Psoas muscle (tissue), 7 donors: ENCODE measurements at regions not wholly inside any gene's neighbourhood (a gene's known extent, or its start where the extent isn't known, plus 50 kb on each side); places are given as distances from the start of the nearest gene placed in this dataset.

ENCODE experiments used
- ATAC-seq, 4 donors: fragments of 200-7000 bp; cut with Tn5 transposase; one replicate each; pipeline ENCODE4 v1.9.1; 2020; ENCODE audit warnings: moderate library complexity in 3 of 4, mild to moderate bottlenecking in 2 of 4
- DNase-seq, 2 donors: peaks; one replicate each; pipeline ENCODE4 v3.0.0-alpha.2; 2020
- H3K27ac ChIP-seq: fragments of 200-600 bp; one replicate; pipeline ENCODE4 v1.8.0; 2022
- H3K27me3 ChIP-seq, 3 donors: fragments of 200-600 bp in 1 of 3; one replicate each; pipeline versions ENCODE4 v1.6.1 to v1.8.0; 2013 to 2022; ENCODE audit warnings: low read length in 2 of 3, mild to moderate bottlenecking in 2 of 3, moderate library complexity in 1 of 3; ENCODE audit not compliant: insufficient read depth in 3 of 3
- H3K36me3 ChIP-seq, 2 donors: fragments of 200-600 bp in 1 of 2; one replicate each; pipeline versions ENCODE4 v1.6.1 to v1.8.0; 2013 to 2022; ENCODE audit warnings: low read depth in 1 of 2, mild to moderate bottlenecking in 1 of 2, moderate library complexity in 1 of 2; ENCODE audit not compliant: insufficient read depth in 1 of 2
- H3K4me1 ChIP-seq: fragments of 200-600 bp; one replicate; pipeline ENCODE4 v1.8.0; 2022
- H3K4me3 ChIP-seq: fragments of 200-600 bp; one replicate; pipeline ENCODE4 v1.8.0; 2022; ENCODE audit warnings: mild to moderate bottlenecking
- H3K9me3 ChIP-seq: fragments of 200-600 bp; one replicate; pipeline ENCODE4 v1.8.0; 2022
- CTCF ChIP-seq: fragments of 200-600 bp; IDR thresholded peaks from one replicate; pipeline ENCODE4 v1.8.0; 2022; ENCODE audit warnings: antibody characterized with exemption
- WGBS, 3 donors: extraction: QIAGEN DNeasy Blood & Tissue Kit; methylation state at CpG; one replicate each; pipeline versions ENCODE4 v1.1.6 to v1.1.7; 2013; 5-methylcytosine and 5-hydroxymethylcytosine counted together
- intact Hi-C, 2 donors: fragments of 100-400 bp; cut with DNase I; formaldehyde crosslinking; loops; one replicate each; pipeline versions ENCODE4 v1.11.0 to v1.14.2; 2022
- donor health status: healthy with polysubstance abuse.
- donor health status: DM: no; HTN: no; CAD: no; lungs with moderate emphysema.
- donor health status: Bipolar disorder and iron deficiency.
- donor health status: healthy.
- donor health status: DM: yes; HTN: yes; CAD: no.
- donor health status: DM: no; HTN: no; CAD: no.
- donor health status: DM: yes; HTN: yes; CAD: no.

DNA sequence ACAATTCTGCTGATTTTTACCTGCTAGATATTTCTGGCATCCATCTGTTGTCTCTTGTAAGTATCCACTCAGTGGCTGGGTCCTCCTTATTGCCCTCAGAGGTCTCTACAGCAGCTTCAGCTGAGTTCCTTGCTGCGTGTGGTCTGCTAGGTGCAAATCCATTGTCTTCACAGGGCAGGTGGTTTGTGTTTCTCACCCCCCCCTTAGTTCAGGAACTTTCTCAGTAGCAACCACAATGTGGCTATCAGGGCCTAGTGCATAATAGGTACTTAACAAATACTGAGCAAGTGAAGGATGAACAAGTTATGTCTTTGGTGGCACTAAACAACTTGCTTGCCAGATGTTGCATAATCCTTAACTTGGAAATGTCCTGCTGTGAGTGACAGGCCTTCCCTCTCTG, 96.7 kb upstream of the KLHL25 start:
- H3K36me3 ChIP-seq = no peaks in the 10 kb centered on the region
- no peaks in the 10 kb centered on the region for H3K27me3 ChIP-seq
- ATAC-seq (no peak), DNase-seq (no peak)
- no peak for TF ChIP-seq CTCF
- 86 to 97% (median 92%) methylated on average over 1 of the region's 1 CpG for WGBS, 3 donors
- no peak overlapping the region for H3K27ac ChIP-seq
- no peaks in the 10 kb centered on the region for H3K9me3 ChIP-seq
- intact Hi-C loops = no loop called here
- H3K4me1 ChIP-seq = peaks cover 5% of the 10 kb centered on the region
- no peak overlapping the region for H3K4me3 ChIP-seq

DNA sequence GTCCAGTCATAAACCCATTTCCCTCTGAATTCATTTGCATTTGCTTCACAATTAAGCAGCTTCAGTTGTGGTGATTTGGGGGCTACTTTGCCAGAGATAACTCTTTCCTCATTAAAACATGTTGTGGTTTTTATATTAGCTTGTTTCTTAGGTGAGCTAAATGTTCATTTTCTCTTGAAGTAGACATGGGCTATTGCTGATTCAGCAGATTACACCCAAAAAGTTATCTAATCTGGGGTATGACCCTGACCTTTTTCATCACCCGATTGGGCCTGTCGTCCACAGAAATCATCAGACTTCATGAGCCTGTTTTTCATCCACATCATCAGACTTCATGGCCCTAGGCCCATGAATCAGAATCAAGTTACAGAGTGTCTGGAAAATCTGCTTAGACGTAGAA, 97.5 kb upstream of the KLHL25 start:
- intact Hi-C loops = no loop called here
- Histone ChIP-seq H3K36me3 (no peaks in the 10 kb centered on the region), H3K4me3 (no peak overlapping the region), H3K27me3 (no peaks in the 10 kb centered on the region), H3K27ac (no peak overlapping the region), H3K4me1 (no peaks in the 10 kb centered on the region), H3K9me3 (no peaks in the 10 kb centered on the region)
- no peak for ATAC-seq
- no peak for DNase-seq
- WGBS, 3 donors = 74 to 81% (median 75%) methylated on average over 3 of the region's 3 CpGs
- no peak for TF ChIP-seq CTCF

- no peak overlapping the region for H3K27ac ChIP-seq
- TF ChIP-seq CTCF = no peak
- WGBS, 3 donors = 51 to 68% (median 56%) methylated on average over 4 of the region's 4 CpGs
- DNase-seq = no peak
- intact Hi-C loops = no loop called here
- H3K4me1 ChIP-seq = no peaks in the 10 kb centered on the region
- ATAC-seq = no peak
- H3K36me3 ChIP-seq = no peaks in the 10 kb centered on the region
- H3K27me3 ChIP-seq = peaks cover 0 to 6% (median 0%) of the 10 kb centered on the region in 3 donors
- H3K9me3 ChIP-seq = no peaks in the 10 kb centered on the region
- H3K4me3 ChIP-seq = no peak overlapping the region
These were observed 102.6 kb upstream of the KLHL25 start for GRCh38 chr15:85897207-85897894.

DNA sequence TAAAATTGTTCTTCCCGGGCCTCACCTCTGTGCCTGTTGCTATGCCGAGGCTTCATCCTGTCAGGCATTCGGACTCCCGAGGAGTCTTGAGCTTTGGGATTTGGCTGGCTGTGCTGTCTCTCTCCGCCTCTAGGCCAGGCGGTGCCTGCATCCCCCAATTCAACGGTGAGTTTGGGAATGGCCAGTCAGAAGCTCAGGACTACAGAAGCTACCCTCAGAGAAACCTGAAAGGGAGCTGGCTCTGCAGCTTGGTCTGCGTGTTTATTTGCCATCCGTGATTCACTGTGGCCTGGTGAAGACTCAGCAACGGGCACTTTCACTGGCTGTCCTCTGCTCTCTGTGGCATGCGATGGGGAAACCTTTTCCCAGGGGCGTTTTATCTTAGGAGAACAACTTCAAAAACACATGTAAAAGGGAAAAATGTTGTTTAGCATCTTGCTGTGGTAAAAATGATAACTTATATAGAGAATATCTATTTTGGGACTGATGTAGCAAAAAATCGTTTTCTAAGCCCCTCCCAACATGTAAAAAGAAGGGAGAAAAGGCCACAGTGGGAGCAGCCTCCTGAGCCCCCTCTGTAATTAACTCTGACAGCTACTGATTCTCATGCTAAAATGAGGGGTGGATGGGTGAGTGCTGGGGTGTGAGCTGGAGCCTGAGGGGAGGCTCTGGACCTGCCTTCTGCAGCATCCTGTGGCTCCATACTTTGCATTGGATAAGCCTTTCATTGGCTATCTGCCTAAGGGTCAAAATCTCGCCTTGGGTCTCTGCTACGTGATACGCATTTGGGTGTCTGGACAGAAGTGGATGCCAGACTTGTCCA, 103.4 kb upstream of the KLHL25 start:
- no peak for ATAC-seq
- intact Hi-C loops = no loop called here
- Histone ChIP-seq H3K36me3 (no peaks in the 10 kb centered on the region), H3K27me3 (peaks cover 0 to 6% (median 0%) of the 10 kb centered on the region in 3 donors), H3K9me3 (no peaks in the 10 kb centered on the region), H3K4me1 (no peaks in the 10 kb centered on the region), H3K4me3 (no peak overlapping the region), H3K27ac (no peak overlapping the region)
- no peak for DNase-seq
- no peak for TF ChIP-seq CTCF
- 53 to 57% (median 55%) methylated on average over 16 of the region's 16 CpGs for WGBS, 3 donors
